DOHH2 (cell line): ENCODE measurements at regions not wholly inside any gene's neighbourhood (a gene's known extent, or its start where the extent isn't known, plus 50 kb on each side); places are given as distances from the start of the nearest gene placed in this dataset.

Experiments used
- H3F3A ChIP-seq: fragments of 200-600 bp; sonication (generic), shearing (Covaris generic); 2 replicates; pipeline ENCODE4 v1.6.0; 2016; ENCODE audit warnings: antibody characterized with exemption, mild to moderate bottlenecking; ENCODE audit not compliant: control insufficient read depth, insufficient read depth
- H3K27ac ChIP-seq: fragments of 200-600 bp; sonication (generic); 2 replicates; pipeline ENCODE4 v1.5.1; 2014; ENCODE audit warnings: low read depth, mild to moderate bottlenecking, low read length, moderate library complexity
- H3K27me3 ChIP-seq: fragments of 200-600 bp; sonication (generic); 2 replicates; pipeline ENCODE4 v1.6.1; 2014; ENCODE audit warnings: mild to moderate bottlenecking, low read length, mixed read lengths; ENCODE audit not compliant: control insufficient read depth
- H3K36me3 ChIP-seq: fragments of 200-600 bp; sonication (generic); 2 replicates; pipeline ENCODE4 v1.6.1; 2014; ENCODE audit warnings: mild to moderate bottlenecking, low read length, moderate library complexity, mixed read lengths; ENCODE audit not compliant: control insufficient read depth
- H3K4me1 ChIP-seq: fragments of 200-600 bp; sonication (generic); 2 replicates; pipeline ENCODE4 v1.6.1; 2014; ENCODE audit warnings: mild to moderate bottlenecking, low read length, mixed read lengths; ENCODE audit not compliant: control insufficient read depth
- H3K4me2 ChIP-seq: fragments of 200-600 bp; sonication (generic); 2 replicates; pipeline ENCODE4 v1.6.0; 2014; ENCODE audit warnings: mild to moderate bottlenecking, low read length, moderate library complexity
- H3K4me3 ChIP-seq: fragments of 200-600 bp; sonication (generic); 2 replicates; pipeline ENCODE4 v1.5.1; 2014; ENCODE audit warnings: mild to moderate bottlenecking, low read length, mixed read lengths
- H3K79me2 ChIP-seq: fragments of 200-600 bp; sonication (generic); 2 replicates; pipeline ENCODE4 v1.6.1; 2014; ENCODE audit warnings: mild to moderate bottlenecking, low read length, mixed read lengths; ENCODE audit not compliant: control insufficient read depth
- H3K9me2 ChIP-seq: fragments of 200-600 bp; sonication (generic); replicated peaks from 2 replicates; pipeline ENCODE4 v1.6.1; 2014; ENCODE audit warnings: mild to moderate bottlenecking, low read length, mixed read lengths; ENCODE audit not compliant: control insufficient read depth
- H3K9me3 ChIP-seq: fragments of 200-600 bp; sonication (generic); 2 replicates; pipeline ENCODE4 v1.6.1; 2014; ENCODE audit warnings: antibody characterized with exemption, low read length, mixed read lengths; ENCODE audit not compliant: control insufficient read depth, insufficient read depth
- H4K20me1 ChIP-seq: fragments of 200-600 bp; sonication (generic); 2 replicates; pipeline ENCODE4 v1.6.0; 2014; ENCODE audit warnings: low read depth, mild to moderate bottlenecking, antibody characterized with exemption, low read length, moderate library complexity; ENCODE audit not compliant: control insufficient read depth, insufficient read depth
- EZH2phosphoT487 ChIP-seq: fragments of 200-600 bp; sonication (generic); IDR thresholded peaks from 2 replicates; pipeline ENCODE4 v1.6.1; 2017; ENCODE audit warnings: borderline replicate concordance, mild to moderate bottlenecking, antibody characterized with exemption, low read length, moderate library complexity, mixed read lengths
- TF ChIP-seq, protein P1 (sequence below): fragments of 200-600 bp; sonication (generic); IDR thresholded peaks from one replicate; pipeline ENCODE4 v1.5.1; 2014; ENCODE audit warnings: antibody characterized with exemption, mild to moderate bottlenecking, low read depth, low read length; ENCODE audit not compliant: poor library complexity, severe bottlenecking

GRCh38 chr6:119661078-119661477 lies 311.5 kb upstream of the MAN1A1 start:
- Histone ChIP-seq H3F3A (no peaks in the 10 kb centered on the region), H4K20me1 (no peaks in the 10 kb centered on the region), H3K4me1 (no peaks in the 10 kb centered on the region), H3K9me3 (no peaks in the 10 kb centered on the region), H3K4me3 (no peak overlapping the region), H3K4me2 (no peak overlapping the region), H3K36me3 (no peaks in the 10 kb centered on the region), H3K79me2 (no peaks in the 10 kb centered on the region), H3K27ac (no peak overlapping the region), H3K9me2 (no peaks in the 10 kb centered on the region), H3K27me3 (no peaks in the 10 kb centered on the region)
- TF ChIP-seq, protein P1, sequence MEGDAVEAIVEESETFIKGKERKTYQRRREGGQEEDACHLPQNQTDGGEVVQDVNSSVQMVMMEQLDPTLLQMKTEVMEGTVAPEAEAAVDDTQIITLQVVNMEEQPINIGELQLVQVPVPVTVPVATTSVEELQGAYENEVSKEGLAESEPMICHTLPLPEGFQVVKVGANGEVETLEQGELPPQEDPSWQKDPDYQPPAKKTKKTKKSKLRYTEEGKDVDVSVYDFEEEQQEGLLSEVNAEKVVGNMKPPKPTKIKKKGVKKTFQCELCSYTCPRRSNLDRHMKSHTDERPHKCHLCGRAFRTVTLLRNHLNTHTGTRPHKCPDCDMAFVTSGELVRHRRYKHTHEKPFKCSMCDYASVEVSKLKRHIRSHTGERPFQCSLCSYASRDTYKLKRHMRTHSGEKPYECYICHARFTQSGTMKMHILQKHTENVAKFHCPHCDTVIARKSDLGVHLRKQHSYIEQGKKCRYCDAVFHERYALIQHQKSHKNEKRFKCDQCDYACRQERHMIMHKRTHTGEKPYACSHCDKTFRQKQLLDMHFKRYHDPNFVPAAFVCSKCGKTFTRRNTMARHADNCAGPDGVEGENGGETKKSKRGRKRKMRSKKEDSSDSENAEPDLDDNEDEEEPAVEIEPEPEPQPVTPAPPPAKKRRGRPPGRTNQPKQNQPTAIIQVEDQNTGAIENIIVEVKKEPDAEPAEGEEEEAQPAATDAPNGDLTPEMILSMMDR, result no peak
- TF ChIP-seq EZH2phosphoT487, result no peak

GRCh38 chr6:119658917-119659316 lies 309.4 kb upstream of the MAN1A1 start:
- no peaks in the 10 kb centered on the region for H3K9me3 ChIP-seq
- no peaks in the 10 kb centered on the region for H3K4me1 ChIP-seq
- no peak overlapping the region for H3K4me3 ChIP-seq
- H3K36me3 ChIP-seq, result no peaks in the 10 kb centered on the region
- no peaks in the 10 kb centered on the region for H3K27me3 ChIP-seq
- H3K79me2 ChIP-seq, result no peaks in the 10 kb centered on the region
- H3K4me2 ChIP-seq, result no peak overlapping the region
- TF ChIP-seq, protein P1, result no peak
- TF ChIP-seq EZH2phosphoT487, result no peak
- H3K27ac ChIP-seq, result no peak overlapping the region
- no peaks in the 10 kb centered on the region for H3K9me2 ChIP-seq
- no peaks in the 10 kb centered on the region for H4K20me1 ChIP-seq
- no peaks in the 10 kb centered on the region for H3F3A ChIP-seq

DNA sequence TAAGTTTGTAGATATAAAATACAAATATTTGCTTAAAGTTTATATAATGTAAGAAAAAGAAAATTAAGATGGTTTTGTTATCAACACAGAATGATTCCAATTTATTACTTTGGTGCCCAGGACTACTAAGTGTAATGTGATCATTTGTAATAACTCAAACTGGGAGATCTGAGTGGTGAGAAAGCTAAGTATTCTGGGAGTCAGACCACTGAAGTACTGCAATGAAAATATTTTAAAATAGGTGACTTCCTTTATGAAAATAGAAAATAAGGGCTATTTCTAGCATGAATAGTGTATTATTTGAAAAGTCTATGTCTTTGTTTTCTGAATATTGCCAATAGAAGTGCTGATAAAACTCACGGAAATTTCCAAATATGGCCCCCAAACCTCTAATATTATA lies 305.6 kb upstream of the MAN1A1 start:
- no peaks in the 10 kb centered on the region for H3K36me3 ChIP-seq
- TF ChIP-seq EZH2phosphoT487, result no peak
- TF ChIP-seq, protein P1, result no peak
- H3K9me2 ChIP-seq, result no peaks in the 10 kb centered on the region
- no peak overlapping the region for H3K4me3 ChIP-seq
- no peak overlapping the region for H3K4me2 ChIP-seq
- H3F3A ChIP-seq, result no peaks in the 10 kb centered on the region
- no peaks in the 10 kb centered on the region for H3K4me1 ChIP-seq
- no peak overlapping the region for H3K27ac ChIP-seq
- no peaks in the 10 kb centered on the region for H3K9me3 ChIP-seq
- no peaks in the 10 kb centered on the region for H3K27me3 ChIP-seq
- H4K20me1 ChIP-seq, result no peaks in the 10 kb centered on the region
- no peaks in the 10 kb centered on the region for H3K79me2 ChIP-seq

DNA sequence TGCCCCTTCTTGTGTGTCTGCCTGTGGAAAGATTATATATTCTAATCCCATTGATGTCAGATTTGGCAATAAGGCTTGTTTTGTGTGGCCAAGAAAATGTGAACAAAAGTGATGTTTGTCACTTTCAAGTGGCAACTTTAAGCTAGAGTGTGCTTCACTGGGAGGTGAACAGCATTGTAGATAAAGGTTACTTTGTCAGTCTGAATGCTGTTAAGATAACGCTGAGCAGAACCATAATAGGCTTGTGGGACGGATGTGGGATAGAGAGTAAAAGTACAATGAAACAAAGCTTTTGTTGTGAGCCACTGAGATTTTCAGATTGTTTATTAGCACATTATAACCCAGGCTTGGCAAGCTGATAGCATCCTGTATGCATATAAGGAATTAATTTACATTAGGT lies 303.8 kb upstream of the MAN1A1 start:
- H3K9me2 ChIP-seq, result no peaks in the 10 kb centered on the region
- TF ChIP-seq EZH2phosphoT487, result no peak
- TF ChIP-seq, protein P1, result no peak
- H3K27ac ChIP-seq, result no peak overlapping the region
- H3K27me3 ChIP-seq, result no peaks in the 10 kb centered on the region
- H3K79me2 ChIP-seq, result no peaks in the 10 kb centered on the region
- H3K4me2 ChIP-seq, result no peak overlapping the region
- H4K20me1 ChIP-seq, result no peaks in the 10 kb centered on the region
- no peaks in the 10 kb centered on the region for H3K9me3 ChIP-seq
- no peaks in the 10 kb centered on the region for H3F3A ChIP-seq
- no peaks in the 10 kb centered on the region for H3K36me3 ChIP-seq
- H3K4me1 ChIP-seq, result no peaks in the 10 kb centered on the region
- no peak overlapping the region for H3K4me3 ChIP-seq
